ENCODE measurements at regions not wholly inside any gene's neighbourhood (a gene's known extent, or its start where the extent isn't known, plus 50 kb on each side); places are given as distances from the start of the nearest gene placed in this dataset.
"Not testable (repeated sequence)": the region's sequence is repeated elsewhere in the genome, so short reads cannot be mapped to it uniquely, and the experiment has no call there.

DNA sequence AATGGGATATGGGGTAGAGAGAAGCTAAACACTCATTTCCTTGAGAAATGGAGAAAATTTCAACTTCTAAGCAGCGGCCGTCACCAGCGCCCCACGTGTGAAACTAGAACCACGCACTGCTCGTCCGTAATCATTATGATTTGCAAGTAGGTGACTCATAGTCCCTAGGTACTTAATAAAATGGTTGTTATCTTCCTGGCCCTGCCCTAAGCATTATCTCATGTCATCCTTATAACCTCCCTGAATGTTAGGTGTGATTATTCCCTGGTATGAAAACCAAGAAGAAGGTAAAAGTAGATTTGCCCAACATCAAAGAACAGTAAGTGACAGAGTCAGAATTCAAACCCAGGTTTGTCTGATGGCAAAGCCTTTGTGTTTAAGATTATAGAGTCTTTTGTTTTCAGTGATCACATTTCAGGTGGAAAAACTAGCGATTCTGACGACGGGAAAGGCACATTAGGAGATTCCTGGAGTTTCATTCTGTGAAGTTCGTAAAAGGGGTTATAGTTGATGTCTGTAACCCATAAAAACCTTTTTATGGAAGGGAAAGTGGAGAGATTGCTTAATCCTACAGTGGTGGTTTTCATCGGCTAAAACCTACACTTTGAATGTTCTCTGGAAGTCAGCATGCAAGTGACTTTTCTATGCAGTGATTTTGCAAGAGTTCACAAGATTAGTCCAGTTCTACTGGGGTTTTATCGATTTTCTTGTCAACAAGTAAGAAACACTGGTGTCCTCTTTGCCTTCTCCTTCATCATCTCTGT is 202.9 kb upstream of the WWC1 start:
- no peak for DNase-seq

DNA sequence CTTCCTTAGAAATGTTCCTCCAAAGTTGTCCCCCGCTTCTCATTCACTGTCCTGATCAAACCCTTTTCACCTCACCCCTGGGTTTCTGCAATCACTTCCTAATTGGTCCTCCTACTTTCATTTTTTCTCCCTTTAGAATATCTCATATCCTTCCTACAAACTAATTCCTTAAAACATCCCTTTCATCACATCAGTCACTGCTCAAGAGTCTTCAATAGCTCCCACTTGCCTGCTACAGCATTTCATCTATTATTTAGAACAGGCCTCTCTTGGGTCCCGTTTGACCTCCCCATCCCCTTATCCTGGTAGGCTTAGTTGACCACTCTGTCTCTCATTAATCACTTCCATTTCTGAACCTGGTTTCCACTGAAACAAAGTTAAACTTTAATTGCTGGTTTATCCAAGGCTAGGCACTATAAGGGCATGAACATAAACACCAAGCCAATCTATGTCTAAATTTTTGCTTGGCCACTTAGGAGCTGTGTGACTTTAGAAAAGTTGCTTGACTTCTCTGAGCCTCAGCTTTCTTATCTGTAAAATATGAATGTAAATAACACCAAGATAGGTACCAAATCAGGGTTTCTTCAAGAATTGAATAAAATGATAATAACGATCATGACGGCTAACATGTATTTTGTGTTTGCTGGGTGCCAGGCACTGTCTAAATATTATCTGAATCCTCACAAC is 202.1 kb upstream of the WWC1 start:
- no peak for DNase-seq

GRCh38 chr5:168092209-168093185 is 198.9 kb upstream of the WWC1 start:
- no peak for DNase-seq

DNA sequence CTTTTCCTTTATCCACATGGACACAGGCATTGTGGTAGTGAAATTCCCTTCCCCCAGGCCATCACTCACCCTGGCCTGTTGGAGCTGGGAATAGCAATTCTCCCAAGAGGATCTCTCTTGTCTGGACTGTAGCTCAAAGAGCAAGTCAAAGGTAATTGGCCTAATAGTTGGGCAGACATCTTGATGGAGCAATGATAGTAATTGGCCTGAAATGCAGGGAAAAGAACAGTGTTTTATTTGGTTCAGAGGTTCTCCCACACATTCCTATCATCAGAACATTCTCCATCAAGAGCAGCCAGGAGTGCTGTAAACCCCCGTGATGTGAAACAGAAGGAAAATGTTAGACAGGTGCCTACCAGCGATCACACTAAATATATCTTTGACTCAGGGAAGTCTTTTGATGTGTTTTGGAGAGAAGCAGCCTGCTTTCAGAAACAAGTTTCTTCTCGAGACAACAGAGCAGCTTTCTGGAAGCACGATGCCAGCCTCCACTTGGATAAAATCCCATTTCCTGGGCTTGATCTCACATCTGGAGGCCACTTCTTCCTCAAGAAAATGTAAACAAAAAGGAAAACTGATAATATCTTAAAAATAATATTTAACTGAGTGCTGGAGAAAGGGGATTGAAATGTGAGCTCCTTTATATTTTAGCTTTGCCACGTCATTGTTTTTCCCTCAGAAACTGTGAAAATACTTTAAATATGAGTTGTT is 198.1 kb upstream of the WWC1 start:
- DNase-seq = no peak

DNA sequence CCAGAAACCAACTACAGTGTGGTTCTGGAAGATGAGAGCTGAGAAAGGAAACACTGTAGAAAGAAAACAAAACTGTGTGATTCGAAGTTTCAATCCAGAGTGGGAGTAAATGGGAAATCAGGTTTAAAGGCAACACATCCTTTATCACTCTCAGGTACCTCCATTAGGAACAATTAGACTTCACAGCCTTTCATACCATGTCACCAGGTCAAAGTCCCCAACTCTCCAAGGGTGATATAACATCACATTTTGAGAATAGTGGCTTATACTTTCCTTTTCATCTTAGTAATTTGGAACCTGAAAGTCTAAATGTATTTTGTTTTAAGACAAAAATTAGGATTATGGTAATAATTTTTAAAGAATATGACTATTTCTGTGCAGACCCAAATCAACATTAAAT is 194.9 kb upstream of the WWC1 start:
- DNase-seq = no peak

DNA sequence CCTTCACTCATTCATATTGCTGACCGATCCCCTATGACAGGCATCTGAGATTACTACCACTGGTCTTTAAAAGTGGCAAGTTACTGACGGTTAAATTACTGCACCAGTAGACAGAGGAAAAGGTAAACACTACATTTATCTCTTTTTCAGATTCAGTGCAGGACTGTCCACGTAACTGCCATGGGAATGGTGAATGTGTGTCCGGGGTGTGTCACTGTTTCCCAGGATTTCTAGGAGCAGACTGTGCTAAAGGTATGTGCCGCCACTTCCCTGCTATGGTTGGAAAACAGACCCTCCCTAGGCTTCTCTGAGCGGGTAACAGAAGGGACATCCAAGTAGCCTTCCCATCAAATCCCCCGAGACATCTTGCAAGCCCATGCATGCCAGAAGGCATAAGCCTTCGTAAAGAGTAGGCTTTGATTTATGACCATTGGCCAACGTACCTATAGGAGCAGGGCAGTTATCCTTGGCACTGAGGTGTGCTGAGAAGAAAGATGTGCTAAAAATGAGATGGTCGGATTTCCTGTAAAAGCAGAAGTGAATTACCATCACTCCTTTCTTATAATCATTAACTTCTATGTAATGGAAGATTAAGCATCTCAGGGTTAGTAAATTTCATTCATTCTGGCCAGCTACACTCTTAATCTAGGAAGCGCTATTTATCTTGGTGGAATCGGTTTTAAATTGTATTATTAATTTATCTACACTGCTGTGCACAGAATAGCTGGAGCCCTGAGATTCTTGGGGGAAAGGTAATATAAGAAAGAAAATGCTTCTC is 193.4 kb upstream of the WWC1 start:
- no peak for DNase-seq

DNA sequence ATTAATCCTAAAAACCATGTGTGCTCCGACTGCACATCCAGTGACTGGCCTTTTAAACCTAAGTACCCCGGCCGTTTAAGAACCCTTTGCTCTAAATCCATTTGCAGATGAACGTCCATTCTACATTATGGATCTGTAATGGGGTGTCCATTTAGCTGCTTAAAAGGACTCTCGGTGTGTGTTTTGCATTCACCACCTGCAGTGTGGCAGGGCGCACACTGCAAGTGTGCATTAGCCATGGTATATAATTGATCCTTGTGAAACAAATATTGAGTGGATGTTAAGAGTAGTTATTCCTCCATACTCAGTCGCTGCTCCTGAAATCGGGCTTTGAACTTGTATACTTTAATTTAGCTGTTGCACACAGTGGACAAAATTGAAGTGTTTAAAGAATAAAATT is 190.1 kb upstream of the WWC1 start:
- no peak for DNase-seq

- not testable (repeated sequence) for DNase-seq
Measured at GRCh38 chr5:168103018-168103417, 188.4 kb upstream of the WWC1 start.

DNA sequence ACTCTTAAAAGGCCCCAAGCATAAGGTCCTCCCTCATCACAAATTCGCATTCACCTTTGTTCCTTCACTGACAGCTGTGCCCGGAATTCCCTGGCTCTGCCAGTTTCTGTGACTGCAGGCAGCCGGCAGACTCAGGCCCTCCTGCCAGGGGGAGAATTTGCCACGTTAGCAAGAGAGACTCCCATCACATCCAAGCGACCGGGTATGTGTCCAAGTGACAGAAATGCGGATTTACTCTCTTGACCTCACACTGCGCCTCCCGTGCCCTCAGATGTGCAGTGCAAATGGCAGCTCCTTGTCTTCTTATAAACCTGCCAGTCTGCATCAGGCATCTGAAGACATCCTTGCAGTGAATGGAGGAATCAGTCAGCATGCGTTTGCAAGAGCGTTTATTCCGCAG is 187.1 kb upstream of the WWC1 start:
- no peak for DNase-seq

GRCh38 chr5:168104811-168105481 is 186.5 kb upstream of the WWC1 start:
- DNase-seq = no peak

- DNase-seq = no peak
Measured at GRCh38 chr5:168106008-168106761, 185.3 kb upstream of the WWC1 start.

GRCh38 chr5:168109441-168109840 is 182.0 kb upstream of the WWC1 start:
- no peak for DNase-seq

GRCh38 chr5:168110384-168110783 is 181.1 kb upstream of the WWC1 start:
- no peak for DNase-seq

DNA sequence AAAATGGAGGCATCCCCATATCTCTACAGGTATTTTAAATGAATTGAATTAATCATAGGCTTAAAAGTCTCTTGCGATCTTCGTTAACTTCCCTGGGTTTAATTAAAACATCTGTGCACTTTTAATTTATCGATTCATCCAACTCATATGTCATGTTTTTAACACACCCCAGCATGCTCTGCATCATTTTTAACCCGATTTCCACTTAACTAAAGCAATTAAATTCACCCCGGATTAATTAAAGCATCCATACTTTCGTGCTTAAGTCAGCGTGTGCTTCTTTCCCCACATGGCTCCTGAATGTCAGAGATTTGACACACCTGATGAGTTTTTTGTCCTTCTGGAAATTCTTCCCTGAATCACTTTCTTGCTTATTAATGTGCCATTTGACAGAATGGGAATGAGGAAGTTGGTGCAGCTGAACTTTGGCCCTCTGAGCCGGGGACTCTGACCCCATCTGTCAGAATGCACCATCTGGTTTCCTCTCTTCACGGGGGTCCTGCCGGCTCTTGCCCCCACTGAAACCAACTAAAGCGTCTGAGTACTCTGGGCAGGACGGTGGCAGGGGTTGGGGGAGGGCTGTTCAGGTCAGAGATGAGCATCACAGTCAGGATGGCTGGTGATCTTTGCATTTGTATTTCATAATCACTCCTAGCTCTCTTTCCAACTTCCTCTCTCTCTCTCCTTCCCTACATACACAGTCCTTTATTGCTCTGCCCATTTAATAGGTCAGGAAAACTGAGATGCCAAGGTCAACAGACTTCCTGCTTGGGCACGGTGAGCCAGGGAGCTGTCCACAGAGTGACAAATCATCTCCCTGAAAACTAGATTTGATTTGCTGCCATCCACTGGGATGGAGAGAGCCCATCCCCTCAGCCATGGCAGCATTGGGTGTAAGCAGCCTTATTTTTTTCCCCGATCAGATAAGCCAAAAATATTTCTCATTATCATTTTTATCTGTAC is 180.3 kb upstream of the WWC1 start:
- DNase-seq = no peak

DNA sequence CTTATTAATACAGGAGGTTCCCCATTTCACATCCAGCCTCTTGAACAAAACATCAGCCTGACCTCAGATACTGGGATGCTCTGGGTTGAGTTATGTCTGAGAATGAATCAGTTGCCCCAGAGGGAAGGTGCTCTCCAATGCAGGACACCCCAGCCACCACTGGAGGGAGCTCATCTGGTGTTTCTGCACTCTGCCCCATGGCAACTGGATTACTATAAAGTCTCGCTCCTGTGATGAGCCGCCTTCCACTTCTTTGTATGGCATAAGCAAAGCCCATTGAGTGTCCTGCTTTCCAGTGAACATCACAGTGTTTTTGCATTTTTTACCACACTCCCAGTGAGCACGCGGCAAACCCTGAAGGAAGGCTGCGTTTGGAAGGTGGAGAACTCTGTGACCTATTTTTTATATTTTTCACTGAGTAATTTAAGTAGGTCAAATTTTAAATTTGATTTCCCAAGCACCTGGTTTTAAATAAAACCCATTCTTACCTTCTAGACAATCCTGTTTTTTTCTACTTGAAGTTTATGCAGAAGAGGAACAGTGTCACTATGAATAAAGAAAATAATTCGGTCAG is 176.9 kb upstream of the WWC1 start:
- DNase-seq = peak; percentile 56

DNA sequence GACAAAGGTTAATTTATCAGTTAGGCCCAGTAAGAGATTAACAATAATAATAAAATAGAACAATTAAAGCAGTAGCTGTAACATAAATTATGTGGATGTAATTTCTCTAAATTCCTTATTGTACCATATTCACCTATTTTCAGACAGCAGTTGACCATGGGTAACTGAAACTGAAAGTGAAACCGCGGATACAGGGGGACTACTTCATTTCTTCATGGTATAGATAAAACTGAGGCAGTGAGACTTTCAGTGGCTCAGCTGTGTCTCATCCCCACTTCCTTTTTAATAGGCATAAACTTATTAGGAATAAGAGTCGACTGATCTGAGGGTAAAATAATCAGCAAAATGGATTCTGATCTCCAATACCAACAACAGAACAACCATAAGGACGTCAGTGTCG is 174.0 kb upstream of the WWC1 start:
- DNase-seq = no peak

GRCh38 chr5:168118042-168118668 is 173.3 kb upstream of the WWC1 start:
- DNase-seq = no peak

GRCh38 chr5:168120401-168121137 is 170.9 kb upstream of the WWC1 start:
- DNase-seq = no peak

Data from activated CD4-positive, alpha-beta T cell treated with anti-CD3 and anti-CD28 coated beads, Interleukin-10, Interleukin-2, amounts not matched to agents 100 ng/mL and 50 ng/mL, durations not matched to agents 16 hours and 8 hours (primary cell).